ENCODE measurements at regions not wholly inside any gene's neighbourhood (a gene's known extent, or its start where the extent isn't known, plus 50 kb on each side); places are given as distances from the start of the nearest gene placed in this dataset.

DNA sequence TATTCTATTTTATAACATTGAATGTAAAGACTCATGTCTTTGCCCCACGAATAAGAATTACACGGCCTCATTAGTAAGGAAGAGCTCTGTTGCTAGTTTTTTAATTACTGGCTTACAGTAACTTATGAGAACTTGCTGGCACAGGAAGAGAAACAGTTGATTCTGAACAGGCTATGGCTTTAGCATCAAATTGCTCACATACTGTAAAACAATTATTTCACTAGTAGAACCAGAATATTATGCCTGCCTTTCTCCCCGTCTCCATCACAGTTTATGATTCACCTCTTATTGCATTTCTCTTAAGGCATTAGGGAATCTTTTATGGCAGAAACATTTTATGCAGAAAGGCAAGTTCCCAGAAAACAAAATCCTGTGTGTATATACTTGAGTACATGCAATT lies 126.1 kb downstream of the SPRY1 start:
- Histone ChIP-seq H3K4me1 (ENCODE audit: insufficient read depth, low read length) (no peaks in the 10 kb centered on the region), H4K20me1 (ENCODE audit: insufficient read depth, low read length) (no peaks in the 10 kb centered on the region), H3K9me3 (ENCODE audit: insufficient read depth, low read depth, low read length) (no peaks in the 10 kb centered on the region), H3K9ac (ENCODE audit: low read length) (no peak overlapping the region), H3K4me2 (ENCODE audit: low read length) (no peak overlapping the region), H3K4me3 (ENCODE audit: insufficient read depth, low read depth, low read length) (no peak overlapping the region), H3K27ac (ENCODE audit: low read depth, low read length) (no peak overlapping the region), H3K79me2 (ENCODE audit: insufficient read depth, low read length) (no peaks in the 10 kb centered on the region), H2AFZ (ENCODE audit: low read depth, low read length) (no peak overlapping the region), H3K36me3 (ENCODE audit: insufficient read depth, low read length) (no peaks in the 10 kb centered on the region), H3K27me3 (ENCODE audit: insufficient read depth, low read length) (no peaks in the 10 kb centered on the region)
- FAIRE-seq (no peak), DNase-seq (ENCODE audit: low read depth) (no peak)
- Mint-ChIP-seq H3K4me1 (ENCODE audit: low read depth, unreplicated experiment) (no peaks in the 10 kb centered on the region), H3K27me3 (ENCODE audit: low read depth, unreplicated experiment) (no peaks in the 10 kb centered on the region), H3K9me3 (ENCODE audit: unreplicated experiment) (no peaks in the 10 kb centered on the region), H3K27ac (ENCODE audit: unreplicated experiment) (no peak overlapping the region), H3K36me3 (ENCODE audit: low read depth, unreplicated experiment) (no peaks in the 10 kb centered on the region), H3K4me3 (ENCODE audit: unreplicated experiment) (no peak overlapping the region)
- TF ChIP-seq CTCF (IDR thresholded peaks at IDR 0.05; ENCODE audit: insufficient read depth, low read depth, low read length) = no peak
- TF ChIP-seq EZH2 (IDR thresholded peaks at IDR 0.05; ENCODE audit: insufficient read depth, low read length) = no peak

DNA sequence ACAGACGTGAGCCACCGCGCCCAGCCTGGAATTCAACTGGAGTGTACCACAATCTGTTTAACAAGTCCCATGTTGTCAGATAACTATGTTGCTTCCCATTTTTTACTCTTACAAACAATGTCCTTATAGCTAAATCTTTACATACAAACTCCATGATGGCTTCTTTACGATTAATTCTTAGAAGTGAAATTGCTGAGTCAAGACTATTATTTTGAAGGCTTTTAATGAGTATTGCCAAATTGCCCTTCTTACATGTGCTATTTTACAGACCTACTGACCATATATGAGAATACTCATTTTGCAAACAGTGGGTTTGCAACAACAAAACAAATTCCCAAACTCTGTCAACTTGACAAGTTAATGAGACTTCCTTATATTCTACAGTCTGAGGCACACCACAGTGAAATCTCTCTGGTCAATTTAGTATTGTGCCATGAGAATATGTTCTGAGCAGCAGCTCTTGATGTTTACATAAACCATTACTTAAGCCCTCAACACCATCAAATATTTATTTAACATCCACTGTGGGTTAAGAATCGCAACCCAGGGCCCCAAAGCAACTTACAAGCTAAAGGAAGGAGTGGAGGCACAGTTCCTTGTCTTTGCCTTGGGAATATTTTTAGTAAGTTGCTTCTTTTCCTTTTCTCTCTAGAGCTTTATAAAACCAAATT lies 128.5 kb downstream of the SPRY1 start:
- Histone ChIP-seq H3K27me3 (ENCODE audit: insufficient read depth, low read length) (no peaks in the 10 kb centered on the region), H3K4me1 (ENCODE audit: insufficient read depth, low read length) (no peaks in the 10 kb centered on the region), H3K79me2 (ENCODE audit: insufficient read depth, low read length) (no peaks in the 10 kb centered on the region), H4K20me1 (ENCODE audit: insufficient read depth, low read length) (no peaks in the 10 kb centered on the region), H3K4me3 (ENCODE audit: insufficient read depth, low read depth, low read length) (no peak overlapping the region), H3K9me3 (ENCODE audit: insufficient read depth, low read depth, low read length) (no peaks in the 10 kb centered on the region), H3K27ac (ENCODE audit: low read depth, low read length) (no peak overlapping the region), H3K36me3 (ENCODE audit: insufficient read depth, low read length) (no peaks in the 10 kb centered on the region), H2AFZ (ENCODE audit: low read depth, low read length) (no peak overlapping the region), H3K9ac (ENCODE audit: low read length) (no peak overlapping the region), H3K4me2 (ENCODE audit: low read length) (no peak overlapping the region)
- no peak for DNase-seq (ENCODE audit: low read depth)
- no peak overlapping the region for H3K27ac Mint-ChIP-seq (ENCODE audit: unreplicated experiment)
- H3K36me3 Mint-ChIP-seq (ENCODE audit: low read depth, unreplicated experiment) = no peaks in the 10 kb centered on the region
- FAIRE-seq = no peak
- H3K27me3 Mint-ChIP-seq (ENCODE audit: low read depth, unreplicated experiment) = no peaks in the 10 kb centered on the region
- no peaks in the 10 kb centered on the region for H3K9me3 Mint-ChIP-seq (ENCODE audit: unreplicated experiment)
- no peaks in the 10 kb centered on the region for H3K4me1 Mint-ChIP-seq (ENCODE audit: low read depth, unreplicated experiment)
- TF ChIP-seq EZH2 (IDR thresholded peaks at IDR 0.05; ENCODE audit: insufficient read depth, low read length) (no peak), CTCF (IDR thresholded peaks at IDR 0.05; ENCODE audit: insufficient read depth, low read depth, low read length) (no peak)
- no peak overlapping the region for H3K4me3 Mint-ChIP-seq (ENCODE audit: unreplicated experiment)

DNA sequence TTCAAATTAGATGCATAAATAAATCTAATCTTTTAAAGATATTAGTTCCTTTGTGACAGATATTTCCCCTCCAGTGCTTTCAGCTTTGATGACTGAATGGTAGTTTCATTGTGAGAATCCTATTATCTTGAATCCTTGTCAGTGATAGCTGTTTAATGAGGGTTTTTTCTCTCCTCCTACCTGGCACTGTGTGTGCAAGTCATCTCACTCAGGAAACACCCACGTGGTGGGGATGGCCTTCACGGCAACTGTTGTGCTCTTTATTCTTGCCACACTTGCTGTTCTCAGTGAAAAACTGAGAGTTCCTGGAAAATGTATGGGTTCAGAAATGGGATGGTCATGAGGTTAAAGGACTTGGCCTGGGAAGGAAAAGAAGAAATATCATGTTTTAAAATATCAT lies 129.9 kb downstream of the SPRY1 start:
- no peak for DNase-seq (ENCODE audit: low read depth)
- Mint-ChIP-seq H3K27ac (ENCODE audit: unreplicated experiment) (no peak overlapping the region), H3K9me3 (ENCODE audit: unreplicated experiment) (no peaks in the 10 kb centered on the region), H3K27me3 (ENCODE audit: low read depth, unreplicated experiment) (no peaks in the 10 kb centered on the region), H3K4me3 (ENCODE audit: unreplicated experiment) (no peak overlapping the region), H3K36me3 (ENCODE audit: low read depth, unreplicated experiment) (no peaks in the 10 kb centered on the region), H3K4me1 (ENCODE audit: low read depth, unreplicated experiment) (no peaks in the 10 kb centered on the region)
- no peaks in the 10 kb centered on the region for H3K4me1 ChIP-seq (ENCODE audit: insufficient read depth, low read length)
- no peak for FAIRE-seq
- no peaks in the 10 kb centered on the region for H3K79me2 ChIP-seq (ENCODE audit: insufficient read depth, low read length)
- H4K20me1 ChIP-seq (ENCODE audit: insufficient read depth, low read length) = no peaks in the 10 kb centered on the region
- no peak overlapping the region for H2AFZ ChIP-seq (ENCODE audit: low read depth, low read length)
- H3K4me3 ChIP-seq (ENCODE audit: insufficient read depth, low read depth, low read length) = no peak overlapping the region
- no peak overlapping the region for H3K9ac ChIP-seq (ENCODE audit: low read length)
- H3K4me2 ChIP-seq (ENCODE audit: low read length) = no peak overlapping the region
- no peak overlapping the region for H3K27ac ChIP-seq (ENCODE audit: low read depth, low read length)
- no peaks in the 10 kb centered on the region for H3K27me3 ChIP-seq (ENCODE audit: insufficient read depth, low read length)
- no peak for TF ChIP-seq EZH2 (IDR thresholded peaks at IDR 0.05; ENCODE audit: insufficient read depth, low read length)
- no peaks in the 10 kb centered on the region for H3K9me3 ChIP-seq (ENCODE audit: insufficient read depth, low read depth, low read length)
- no peaks in the 10 kb centered on the region for H3K36me3 ChIP-seq (ENCODE audit: insufficient read depth, low read length)
